ENCODE measurements at regions not wholly inside any gene's neighbourhood (a gene's known extent, or its start where the extent isn't known, plus 50 kb on each side); places are given as distances from the start of the nearest gene placed in this dataset.

DNA sequence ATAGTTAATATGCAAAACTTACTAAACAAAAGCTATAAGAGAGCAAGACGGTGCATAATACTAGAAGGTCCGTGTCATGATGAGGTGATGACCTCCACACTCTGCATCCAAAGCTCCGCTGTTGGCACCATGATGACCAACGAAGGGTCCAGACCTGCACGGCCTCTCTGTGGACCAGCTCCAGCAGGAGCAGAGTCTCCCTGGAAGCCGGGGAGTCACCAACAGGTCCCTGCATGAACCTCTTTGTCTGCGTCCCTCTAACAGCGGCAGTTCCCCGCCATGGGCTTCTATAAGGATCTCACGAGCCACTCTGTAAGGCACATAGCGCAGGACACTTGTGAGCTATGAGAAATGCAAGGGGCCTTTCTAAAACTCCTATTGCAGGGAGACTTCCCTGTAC, 517.3 kb downstream of the BRD1 start:
- TF ChIP-seq, protein P1, sequence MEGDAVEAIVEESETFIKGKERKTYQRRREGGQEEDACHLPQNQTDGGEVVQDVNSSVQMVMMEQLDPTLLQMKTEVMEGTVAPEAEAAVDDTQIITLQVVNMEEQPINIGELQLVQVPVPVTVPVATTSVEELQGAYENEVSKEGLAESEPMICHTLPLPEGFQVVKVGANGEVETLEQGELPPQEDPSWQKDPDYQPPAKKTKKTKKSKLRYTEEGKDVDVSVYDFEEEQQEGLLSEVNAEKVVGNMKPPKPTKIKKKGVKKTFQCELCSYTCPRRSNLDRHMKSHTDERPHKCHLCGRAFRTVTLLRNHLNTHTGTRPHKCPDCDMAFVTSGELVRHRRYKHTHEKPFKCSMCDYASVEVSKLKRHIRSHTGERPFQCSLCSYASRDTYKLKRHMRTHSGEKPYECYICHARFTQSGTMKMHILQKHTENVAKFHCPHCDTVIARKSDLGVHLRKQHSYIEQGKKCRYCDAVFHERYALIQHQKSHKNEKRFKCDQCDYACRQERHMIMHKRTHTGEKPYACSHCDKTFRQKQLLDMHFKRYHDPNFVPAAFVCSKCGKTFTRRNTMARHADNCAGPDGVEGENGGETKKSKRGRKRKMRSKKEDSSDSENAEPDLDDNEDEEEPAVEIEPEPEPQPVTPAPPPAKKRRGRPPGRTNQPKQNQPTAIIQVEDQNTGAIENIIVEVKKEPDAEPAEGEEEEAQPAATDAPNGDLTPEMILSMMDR (conservative IDR thresholded peaks at IDR 0.05; ENCODE audit: low read length): no peak
- TF ChIP-seq EZH2phosphoT487 (IDR thresholded peaks at IDR 0.05; ENCODE audit: borderline replicate concordance): no peak
